ENCODE measurements at regions not wholly inside any gene's neighbourhood (a gene's known extent, or its start where the extent isn't known, plus 50 kb on each side); places are given as distances from the start of the nearest gene placed in this dataset.

GRCh38 chr7:25032774-25033743, 53.1 kb upstream of the OSBPL3 start (continued):
- TF ChIP-seq ZNF592 (IDR thresholded peaks at IDR 0.05) = no peak
- no peak for TF ChIP-seq SMARCA5 (IDR thresholded peaks at IDR 0.05)
- no peak for TF ChIP-seq IRF3 (IDR thresholded peaks at IDR 0.05)

- H3K36me3 ChIP-seq (ENCODE audit: control insufficient read depth in 2 of 2, insufficient read depth in 2 of 2, low read length in 1 of 2) = no peaks in the 10 kb centered on the region
- TF ChIP-seq SP1 (IDR thresholded peaks at IDR 0.05; ENCODE audit: low read depth, low read length) (no peak), SMAD1 (IDR thresholded peaks at IDR 0.05; ENCODE audit: low read depth, partially characterized antibody) (no peak), NRF1 (conservative IDR thresholded peaks at IDR 0.05; ENCODE audit: low read depth, low read length) (no peak), CHD1 (IDR thresholded peaks at IDR 0.05; ENCODE audit: low read depth, low read length) (no peak), MYC (IDR thresholded peaks at IDR 0.05; ENCODE audit: insufficient read depth, insufficient read length, insufficient replicate concordance, low read length, severe bottlenecking) (no peak), RB1 (IDR thresholded peaks at IDR 0.05; ENCODE audit: borderline replicate concordance) (no peak), SIX5 (IDR thresholded peaks at IDR 0.05; ENCODE audit: low read depth, low read length, severe bottlenecking) (no peak), BACH1 (IDR thresholded peaks at IDR 0.05; ENCODE audit: borderline replicate concordance) (no peak), TCF3 (IDR thresholded peaks at IDR 0.05; ENCODE audit: borderline replicate concordance, insufficient read depth, low read depth, low read length) (no peak)
- peak overlapping the region; percentile 68 for H3K4me2 ChIP-seq (ENCODE audit: control insufficient read depth, insufficient read depth)
- FAIRE-seq (no peak), ATAC-seq (peak; percentile 74), DNase-seq (ENCODE audit: low read depth, low spot score) (no peak)
- POLR2A ChIA-PET = no interaction called here
- H3K9me3 ChIP-seq (replicated peaks; ENCODE audit: control insufficient read depth, insufficient read depth, low read length) = no peaks in the 10 kb centered on the region; the same call in 2 of the 3 replicates
- H3K79me2 ChIP-seq (ENCODE audit: control insufficient read depth, insufficient read depth, low read length) = no peaks in the 10 kb centered on the region
- no peaks in the 10 kb centered on the region for H4K20me1 ChIP-seq (ENCODE audit: control insufficient read depth, insufficient read depth)
- WGBS (ENCODE audit: insufficient coverage, insufficient replicate concordance, low lambda C conversion rate, missing lambda C conversion rate) = 60% methylated on average over 1 of the region's 1 CpG
- H3K27me3 ChIP-seq (replicated peaks in 1 of 2; ENCODE audit: control insufficient read depth in 2 of 2, insufficient read depth in 2 of 2, low read length in 1 of 2) = no peaks in the 10 kb centered on the region
- intact Hi-C loops (cut with micrococcal nuclease; ENCODE audit: unreplicated experiment) = no loop called here
- H3K27ac ChIP-seq (ENCODE audit: control insufficient read depth, insufficient read depth) = no peak overlapping the region
- RAD21 ChIA-PET (ENCODE audit: unreplicated experiment) = interaction anchor here (0.9 kb wide), 1 partner anchor 50 kb away, joined by 4 read pairs; no protein-coding TSS in a partner anchor
- SMC1A ChIA-PET (ENCODE audit: uncharacterized antibody, unreplicated experiment) = interaction anchor here (1.1 to 1.2 kb wide), 3 partner anchors 9 to 48 kb away, joined by 3 to 5 read pairs (median 3); no protein-coding TSS in a partner anchor
- in situ Hi-C loops (cut with MboI) = no loop called here
- no peak overlapping the region for H2AFZ ChIP-seq (ENCODE audit: control insufficient read depth, low read depth, low read length)
- H3K4me1 ChIP-seq (ENCODE audit: control insufficient read depth, insufficient read depth, low read length) = peaks cover 19% of the 10 kb centered on the region
- BruUV-seq (replicated peaks) = no TSS peak
- H3K9ac ChIP-seq (ENCODE audit: control insufficient read depth, insufficient read depth, low read length) = no peak overlapping the region
- no peak overlapping the region for H3K4me3 ChIP-seq
- CTCF ChIA-PET = interaction anchor here (0.7 to 1.0 kb wide), 3 partner anchors 34 to 219 kb away, joined by 3 read pairs; no protein-coding TSS in a partner anchor
Observed at GRCh38 chr7:25031432-25031831, 51.5 kb upstream of the OSBPL3 start.
